CD4-positive, alpha-beta T cell treated with Interleukin-12 subunit alpha and Interleukin-12 subunit beta, for 1 hour (primary cell): ENCODE measurements at regions not wholly inside any gene's neighbourhood (a gene's known extent, or its start where the extent isn't known, plus 50 kb on each side); places are given as distances from the start of the nearest gene placed in this dataset.
"Not testable (repeated sequence)": the region's sequence is repeated elsewhere in the genome, so short reads cannot be mapped to it uniquely, and the experiment has no call there.

Source experiments
- DNase-seq: peaks from one replicate; pipeline ENCODE4 v3.0.0-alpha.2; 2020

- not testable (repeated sequence) for DNase-seq
Measured at GRCh38 chr4:32939222-32939621, 2219.1 kb downstream of the PCDH7 start.

GRCh38 chr4:32950866-32951265, 2230.7 kb downstream of the PCDH7 start:
- no peak for DNase-seq

- no peak for DNase-seq
Measured at GRCh38 chr4:32958586-32958985, 2238.4 kb downstream of the PCDH7 start.

GRCh38 chr4:32962100-32962499, 2241.9 kb downstream of the PCDH7 start:
- no peak for DNase-seq

- DNase-seq: no peak
Measured at GRCh38 chr4:32985256-32985655, 2265.1 kb downstream of the PCDH7 start.

- DNase-seq: no peak
Measured at GRCh38 chr4:32986236-32986635, 2266.1 kb downstream of the PCDH7 start.

- no peak for DNase-seq
Measured at GRCh38 chr4:32987111-32987510, 2266.9 kb downstream of the PCDH7 start.

- no peak for DNase-seq
Measured at GRCh38 chr4:32988165-32988811, 2268.1 kb downstream of the PCDH7 start.

GRCh38 chr4:32991663-32992062, 2271.5 kb downstream of the PCDH7 start:
- no peak for DNase-seq

GRCh38 chr4:32994981-32995881, 2275.1 kb downstream of the PCDH7 start:
- no peak for DNase-seq

- DNase-seq: no peak
Measured at GRCh38 chr4:33013282-33013681, 2293.1 kb downstream of the PCDH7 start.

- no peak for DNase-seq
Measured at GRCh38 chr4:33025236-33025635, 2305.1 kb downstream of the PCDH7 start.

GRCh38 chr4:33029976-33030375, 2309.8 kb downstream of the PCDH7 start:
- DNase-seq: no peak

- DNase-seq: no peak
Measured at GRCh38 chr4:33031328-33031727, 2311.2 kb downstream of the PCDH7 start.

GRCh38 chr4:33037464-33037863, 2317.3 kb downstream of the PCDH7 start:
- no peak for DNase-seq

- no peak for DNase-seq
Measured at GRCh38 chr4:33045334-33045733, 2325.2 kb downstream of the PCDH7 start.

- DNase-seq: no peak
Measured at GRCh38 chr4:33052241-33052640, 2332.1 kb downstream of the PCDH7 start.

GRCh38 chr4:33054161-33054560, 2334.0 kb downstream of the PCDH7 start:
- no peak for DNase-seq

GRCh38 chr4:33054656-33055196, 2334.6 kb downstream of the PCDH7 start:
- no peak for DNase-seq

- DNase-seq: no peak
Measured at GRCh38 chr4:33057736-33058135, 2337.6 kb downstream of the PCDH7 start.

- no peak for DNase-seq
Measured at GRCh38 chr4:33058998-33059397, 2338.8 kb downstream of the PCDH7 start.

- no peak for DNase-seq
Measured at GRCh38 chr4:33060674-33061542, 2340.7 kb downstream of the PCDH7 start.

GRCh38 chr4:33061727-33062126, 2341.6 kb downstream of the PCDH7 start:
- DNase-seq: no peak
